HCT116 (cell line): ENCODE measurements at regions not wholly inside any gene's neighbourhood (a gene's known extent, or its start where the extent isn't known, plus 50 kb on each side); places are given as distances from the start of the nearest gene placed in this dataset.

Experiments used
- EGR1 ChIP-seq: IDR thresholded peaks from 2 replicates; pipeline ENCODE4 v1.6.1; 2012; ENCODE audit warnings: low read depth
- ELF1 ChIP-seq: IDR thresholded peaks from 2 replicates; pipeline ENCODE4 v1.6.1; 2012; ENCODE audit warnings: low read depth, borderline replicate concordance
- EZH2 ChIP-seq: fragments of 200-600 bp; sonication (generic); IDR thresholded peaks from 2 replicates; pipeline ENCODE4 v1.6.1; 2017; ENCODE audit warnings: antibody characterized with exemption, mixed run types
- EZH2phosphoT487 ChIP-seq: fragments of 200-600 bp; IDR thresholded peaks from 2 replicates; pipeline ENCODE4 v1.6.1; 2018; ENCODE audit warnings: antibody characterized with exemption, borderline replicate concordance
- FOSL1 ChIP-seq: IDR thresholded peaks from 2 replicates; pipeline ENCODE4 v1.6.1; 2012; ENCODE audit warnings: low read depth
- POLR2A ChIP-seq: IDR thresholded peaks from 2 replicates; pipeline ENCODE4 v1.7.0; 2011; ENCODE audit warnings: borderline replicate concordance; ENCODE audit not compliant: insufficient read depth, insufficient read length; ENCODE audit errors: extremely low read depth
- YY1 ChIP-seq: IDR thresholded peaks from 2 replicates; pipeline ENCODE4 v1.6.1; 2011; ENCODE audit warnings: low read length, low read depth, moderate library complexity, mild to moderate bottlenecking; ENCODE audit not compliant: insufficient replicate concordance; ENCODE audit errors: extremely low read depth
- ZFX ChIP-seq: fragments of 450-650 bp; IDR thresholded peaks from 2 replicates; pipeline ENCODE4 v1.6.1; 2017
- TF ChIP-seq, protein P1 (sequence below), 3 experiments: fragments of 200-600 bp in 1 of 3; sonication (generic) in 1 of 3; IDR thresholded peaks in 2 of 3; conservative IDR thresholded peaks in 1 of 3; 2 replicates each; pipeline ENCODE4 v1.5.1; 2012 to 2017; ENCODE audit warnings: low read depth in 2 of 3, low read length in 2 of 3, antibody characterized with exemption in 1 of 3, borderline replicate concordance in 1 of 3, control low read depth in 1 of 3, mild to moderate bottlenecking in 1 of 3, mixed read lengths in 1 of 3, mixed run types in 1 of 3, moderate library complexity in 1 of 3; ENCODE audit not compliant: insufficient read depth in 1 of 3
- TF ChIP-seq, protein P2 (sequence below): IDR thresholded peaks from 2 replicates; pipeline ENCODE4 v1.6.1; 2012; ENCODE audit warnings: low read depth
- TF ChIP-seq, protein P3 (sequence below): IDR thresholded peaks from 2 replicates; pipeline ENCODE4 v1.6.1; 2011; ENCODE audit warnings: mild to moderate bottlenecking, low read length, moderate library complexity; ENCODE audit not compliant: insufficient replicate concordance; ENCODE audit errors: extremely low read depth
- TF ChIP-seq, protein P4 (sequence below): IDR thresholded peaks from 2 replicates; pipeline ENCODE4 v1.6.1; 2012

DNA sequence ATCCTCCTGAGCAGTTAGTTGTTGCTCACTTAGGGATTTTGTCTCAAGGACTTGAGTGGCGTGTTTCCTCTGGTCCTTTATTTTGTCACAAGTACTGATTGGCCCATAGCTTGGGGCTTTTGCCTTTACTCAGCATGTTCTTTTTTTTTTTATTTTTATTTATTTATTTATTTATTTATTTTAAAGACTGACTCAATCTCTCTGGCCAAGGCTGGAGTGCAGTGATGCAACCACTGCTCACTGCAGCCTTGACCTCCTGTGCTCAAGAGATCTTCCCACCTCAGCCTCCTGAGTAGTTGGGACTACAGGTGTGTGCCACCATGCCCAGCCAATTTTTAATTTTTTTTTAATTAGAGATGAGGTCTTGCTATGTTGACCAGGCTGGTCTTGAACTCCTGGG lies 223.9 kb upstream of the TPM1 start:
- TF ChIP-seq POLR2A (no peak), EGR1 (no peak), EZH2phosphoT487 (no peak), EZH2 (no peak), FOSL1 (no peak), YY1 (no peak), ZFX (no peak), ELF1 (no peak)
- TF ChIP-seq, protein P1, sequence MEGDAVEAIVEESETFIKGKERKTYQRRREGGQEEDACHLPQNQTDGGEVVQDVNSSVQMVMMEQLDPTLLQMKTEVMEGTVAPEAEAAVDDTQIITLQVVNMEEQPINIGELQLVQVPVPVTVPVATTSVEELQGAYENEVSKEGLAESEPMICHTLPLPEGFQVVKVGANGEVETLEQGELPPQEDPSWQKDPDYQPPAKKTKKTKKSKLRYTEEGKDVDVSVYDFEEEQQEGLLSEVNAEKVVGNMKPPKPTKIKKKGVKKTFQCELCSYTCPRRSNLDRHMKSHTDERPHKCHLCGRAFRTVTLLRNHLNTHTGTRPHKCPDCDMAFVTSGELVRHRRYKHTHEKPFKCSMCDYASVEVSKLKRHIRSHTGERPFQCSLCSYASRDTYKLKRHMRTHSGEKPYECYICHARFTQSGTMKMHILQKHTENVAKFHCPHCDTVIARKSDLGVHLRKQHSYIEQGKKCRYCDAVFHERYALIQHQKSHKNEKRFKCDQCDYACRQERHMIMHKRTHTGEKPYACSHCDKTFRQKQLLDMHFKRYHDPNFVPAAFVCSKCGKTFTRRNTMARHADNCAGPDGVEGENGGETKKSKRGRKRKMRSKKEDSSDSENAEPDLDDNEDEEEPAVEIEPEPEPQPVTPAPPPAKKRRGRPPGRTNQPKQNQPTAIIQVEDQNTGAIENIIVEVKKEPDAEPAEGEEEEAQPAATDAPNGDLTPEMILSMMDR (IDR thresholded peaks at IDR 0.05 in 2 of 3, conservative IDR thresholded peaks at IDR 0.05 in 1 of 3; ENCODE audit: borderline replicate concordance in 1 of 3, insufficient read depth in 1 of 3, low read depth in 2 of 3, low read length in 2 of 3): no peak
- TF ChIP-seq, protein P2, sequence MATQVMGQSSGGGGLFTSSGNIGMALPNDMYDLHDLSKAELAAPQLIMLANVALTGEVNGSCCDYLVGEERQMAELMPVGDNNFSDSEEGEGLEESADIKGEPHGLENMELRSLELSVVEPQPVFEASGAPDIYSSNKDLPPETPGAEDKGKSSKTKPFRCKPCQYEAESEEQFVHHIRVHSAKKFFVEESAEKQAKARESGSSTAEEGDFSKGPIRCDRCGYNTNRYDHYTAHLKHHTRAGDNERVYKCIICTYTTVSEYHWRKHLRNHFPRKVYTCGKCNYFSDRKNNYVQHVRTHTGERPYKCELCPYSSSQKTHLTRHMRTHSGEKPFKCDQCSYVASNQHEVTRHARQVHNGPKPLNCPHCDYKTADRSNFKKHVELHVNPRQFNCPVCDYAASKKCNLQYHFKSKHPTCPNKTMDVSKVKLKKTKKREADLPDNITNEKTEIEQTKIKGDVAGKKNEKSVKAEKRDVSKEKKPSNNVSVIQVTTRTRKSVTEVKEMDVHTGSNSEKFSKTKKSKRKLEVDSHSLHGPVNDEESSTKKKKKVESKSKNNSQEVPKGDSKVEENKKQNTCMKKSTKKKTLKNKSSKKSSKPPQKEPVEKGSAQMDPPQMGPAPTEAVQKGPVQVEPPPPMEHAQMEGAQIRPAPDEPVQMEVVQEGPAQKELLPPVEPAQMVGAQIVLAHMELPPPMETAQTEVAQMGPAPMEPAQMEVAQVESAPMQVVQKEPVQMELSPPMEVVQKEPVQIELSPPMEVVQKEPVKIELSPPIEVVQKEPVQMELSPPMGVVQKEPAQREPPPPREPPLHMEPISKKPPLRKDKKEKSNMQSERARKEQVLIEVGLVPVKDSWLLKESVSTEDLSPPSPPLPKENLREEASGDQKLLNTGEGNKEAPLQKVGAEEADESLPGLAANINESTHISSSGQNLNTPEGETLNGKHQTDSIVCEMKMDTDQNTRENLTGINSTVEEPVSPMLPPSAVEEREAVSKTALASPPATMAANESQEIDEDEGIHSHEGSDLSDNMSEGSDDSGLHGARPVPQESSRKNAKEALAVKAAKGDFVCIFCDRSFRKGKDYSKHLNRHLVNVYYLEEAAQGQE: no peak
- TF ChIP-seq, protein P3, sequence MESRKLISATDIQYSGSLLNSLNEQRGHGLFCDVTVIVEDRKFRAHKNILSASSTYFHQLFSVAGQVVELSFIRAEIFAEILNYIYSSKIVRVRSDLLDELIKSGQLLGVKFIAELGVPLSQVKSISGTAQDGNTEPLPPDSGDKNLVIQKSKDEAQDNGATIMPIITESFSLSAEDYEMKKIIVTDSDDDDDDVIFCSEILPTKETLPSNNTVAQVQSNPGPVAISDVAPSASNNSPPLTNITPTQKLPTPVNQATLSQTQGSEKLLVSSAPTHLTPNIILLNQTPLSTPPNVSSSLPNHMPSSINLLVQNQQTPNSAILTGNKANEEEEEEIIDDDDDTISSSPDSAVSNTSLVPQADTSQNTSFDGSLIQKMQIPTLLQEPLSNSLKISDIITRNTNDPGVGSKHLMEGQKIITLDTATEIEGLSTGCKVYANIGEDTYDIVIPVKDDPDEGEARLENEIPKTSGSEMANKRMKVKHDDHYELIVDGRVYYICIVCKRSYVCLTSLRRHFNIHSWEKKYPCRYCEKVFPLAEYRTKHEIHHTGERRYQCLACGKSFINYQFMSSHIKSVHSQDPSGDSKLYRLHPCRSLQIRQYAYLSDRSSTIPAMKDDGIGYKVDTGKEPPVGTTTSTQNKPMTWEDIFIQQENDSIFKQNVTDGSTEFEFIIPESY: no peak
- TF ChIP-seq, protein P4, sequence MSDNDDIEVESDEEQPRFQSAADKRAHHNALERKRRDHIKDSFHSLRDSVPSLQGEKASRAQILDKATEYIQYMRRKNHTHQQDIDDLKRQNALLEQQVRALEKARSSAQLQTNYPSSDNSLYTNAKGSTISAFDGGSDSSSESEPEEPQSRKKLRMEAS: no peak
